Gastroesophageal sphincter (tissue), 4 donors: ENCODE measurements at regions not wholly inside any gene's neighbourhood (a gene's known extent, or its start where the extent isn't known, plus 50 kb on each side); places are given as distances from the start of the nearest gene placed in this dataset.

ENCODE experiments used
- ATAC-seq: fragments of 150-250 bp; one replicate; pipeline ENCODE4 v1.9.1; 2016; ENCODE audit warnings: mild to moderate bottlenecking, moderate library complexity
- H3K27ac ChIP-seq, 4 donors: fragments of 200-600 bp; sonication (generic) in 3 of 4; 1 replicate in 3 of 4; 2 replicates in 1 of 4; pipeline ENCODE4 v1.5.1; 2016 to 2019
- H3K27me3 ChIP-seq: fragments of 200-600 bp; sonication (generic); one replicate; pipeline ENCODE4 v1.5.1; 2019
- H3K36me3 ChIP-seq, 2 donors: fragments of 200-600 bp; sonication (generic); one replicate each; pipeline ENCODE4 v1.5.1; 2019; ENCODE audit warnings: control low read depth in 1 of 2
- H3K4me1 ChIP-seq, 3 donors: fragments of 200-600 bp; sonication (generic); 1 replicate in 2 of 3; 2 replicates in 1 of 3; pipeline ENCODE4 v1.5.1; 2016 to 2019; ENCODE audit warnings: control low read depth in 2 of 3
- H3K4me3 ChIP-seq, 2 donors: fragments of 200-600 bp; sonication (generic); one replicate each; pipeline ENCODE4 v1.5.1; 2019; ENCODE audit warnings: mild to moderate bottlenecking in 1 of 2, moderate library complexity in 1 of 2
- H3K9me3 ChIP-seq, 3 donors: fragments of 200-600 bp; sonication (generic); one replicate each; pipeline ENCODE4 v1.5.1; 2017 to 2019; ENCODE audit warnings: control low read depth in 2 of 3
- EP300 ChIP-seq: sonication (generic); formaldehyde crosslinking; IDR thresholded peaks from one replicate; pipeline ENCODE4 v1.6.1; 2017; ENCODE audit warnings: antibody characterized with exemption, mild to moderate bottlenecking
- POLR2A ChIP-seq, 2 donors: fragments of 450-650 bp; IDR thresholded peaks; one replicate each; pipeline ENCODE4 v1.6.1; 2017; ENCODE audit warnings: antibody characterized with exemption in 2 of 2, mild to moderate bottlenecking in 2 of 2, moderate library complexity in 1 of 2
- POLR2AphosphoS5 ChIP-seq: sonication (generic); formaldehyde crosslinking; IDR thresholded peaks from one replicate; pipeline ENCODE4 v1.6.1; 2017; ENCODE audit warnings: antibody characterized with exemption
- WGBS, 2 donors: methylation state at CpG; one replicate each; pipeline ENCODE4 v1.1.5; 2018; ENCODE audit warnings: low coverage in 1 of 2; 5-methylcytosine and 5-hydroxymethylcytosine counted together
- TF ChIP-seq, protein P1 (sequence below), 4 experiments: fragments of 200-600 bp in 2 of 4; fragments of 450-650 bp in 2 of 4; sonication (generic) in 1 of 4; IDR thresholded peaks; one replicate each; pipeline ENCODE4 v1.5.1; 2017 to 2019; ENCODE audit warnings: antibody characterized with exemption in 4 of 4, mild to moderate bottlenecking in 2 of 4, moderate library complexity in 2 of 4

GRCh38 chr14:48690349-48690748 lies 895.8 kb downstream of the RPS29 start:
- TF ChIP-seq EP300 (no peak), POLR2A (IDR thresholded peaks at IDR 0.05) (no peak)
- TF ChIP-seq, protein P1, sequence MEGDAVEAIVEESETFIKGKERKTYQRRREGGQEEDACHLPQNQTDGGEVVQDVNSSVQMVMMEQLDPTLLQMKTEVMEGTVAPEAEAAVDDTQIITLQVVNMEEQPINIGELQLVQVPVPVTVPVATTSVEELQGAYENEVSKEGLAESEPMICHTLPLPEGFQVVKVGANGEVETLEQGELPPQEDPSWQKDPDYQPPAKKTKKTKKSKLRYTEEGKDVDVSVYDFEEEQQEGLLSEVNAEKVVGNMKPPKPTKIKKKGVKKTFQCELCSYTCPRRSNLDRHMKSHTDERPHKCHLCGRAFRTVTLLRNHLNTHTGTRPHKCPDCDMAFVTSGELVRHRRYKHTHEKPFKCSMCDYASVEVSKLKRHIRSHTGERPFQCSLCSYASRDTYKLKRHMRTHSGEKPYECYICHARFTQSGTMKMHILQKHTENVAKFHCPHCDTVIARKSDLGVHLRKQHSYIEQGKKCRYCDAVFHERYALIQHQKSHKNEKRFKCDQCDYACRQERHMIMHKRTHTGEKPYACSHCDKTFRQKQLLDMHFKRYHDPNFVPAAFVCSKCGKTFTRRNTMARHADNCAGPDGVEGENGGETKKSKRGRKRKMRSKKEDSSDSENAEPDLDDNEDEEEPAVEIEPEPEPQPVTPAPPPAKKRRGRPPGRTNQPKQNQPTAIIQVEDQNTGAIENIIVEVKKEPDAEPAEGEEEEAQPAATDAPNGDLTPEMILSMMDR (IDR thresholded peaks at IDR 0.05): no peak
- WGBS, 2 donors: 70 to 75% methylated on average over 1 of the region's 1 CpG

DNA sequence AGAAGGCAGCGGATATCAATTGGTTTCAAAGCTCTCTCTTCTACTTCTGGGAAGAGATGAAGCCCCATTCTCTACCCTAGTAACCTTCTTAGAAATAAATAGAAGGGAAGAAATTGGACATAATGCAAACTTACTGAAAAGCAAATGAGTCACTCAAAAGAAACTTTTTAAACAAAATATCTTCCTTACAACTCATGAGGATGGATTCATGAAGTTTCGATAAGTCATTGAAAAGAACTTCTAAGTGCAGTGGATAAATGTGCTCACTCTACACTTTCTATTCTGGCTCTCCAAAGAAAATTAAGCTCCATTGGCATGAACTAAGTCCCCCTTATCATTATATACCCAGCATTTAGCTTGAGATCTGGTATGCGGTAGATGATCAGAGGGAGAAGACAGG lies 899.5 kb downstream of the RPS29 start:
- 89 to 90% methylated on average over 3 of the region's 3 CpGs for WGBS, 2 donors
- H3K4me3 ChIP-seq: no peak overlapping the region
- TF ChIP-seq EP300: no peak
- TF ChIP-seq POLR2A (IDR thresholded peaks at IDR 0.05): no peak
- no peak for TF ChIP-seq POLR2AphosphoS5
- TF ChIP-seq, protein P1 (IDR thresholded peaks at IDR 0.05): no peak
- H3K9me3 ChIP-seq: no peaks in the 10 kb centered on the region
- H3K4me1 ChIP-seq: no peaks in the 10 kb centered on the region
- ATAC-seq: no peak
- H3K27ac ChIP-seq: no peak overlapping the region
- no peaks in the 10 kb centered on the region for H3K27me3 ChIP-seq
- H3K36me3 ChIP-seq: no peaks in the 10 kb centered on the region

More at GRCh38 chr14:48690349-48690748, 895.8 kb downstream of the RPS29 start:
- Histone ChIP-seq H3K9me3 (no peaks in the 10 kb centered on the region), H3K4me3 (no peak overlapping the region), H3K36me3 (no peaks in the 10 kb centered on the region), H3K27me3 (no peaks in the 10 kb centered on the region), H3K4me1 (no peaks in the 10 kb centered on the region), H3K27ac (no peak overlapping the region)
- ATAC-seq: no peak

DNA sequence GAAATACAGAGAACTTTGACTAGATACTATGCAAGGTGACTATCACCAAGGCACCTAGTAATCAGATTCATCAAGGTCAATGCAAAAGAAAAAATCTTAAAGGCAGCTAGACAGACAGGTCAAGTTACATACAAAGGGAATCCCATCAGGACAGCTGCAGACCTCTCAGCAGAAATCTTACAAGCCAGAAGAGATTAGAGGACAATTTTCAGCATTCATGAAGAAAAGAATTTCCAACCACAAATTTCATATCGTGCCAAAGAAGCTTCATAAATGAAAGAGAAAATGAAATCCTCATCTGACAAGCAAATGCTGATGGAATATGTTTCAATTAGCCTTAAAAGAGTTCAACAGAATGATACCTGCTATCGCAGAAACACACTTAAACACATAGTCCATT lies 913.7 kb downstream of the RPS29 start:
- H3K36me3 ChIP-seq: no peaks in the 10 kb centered on the region
- ATAC-seq: no peak
- H3K4me3 ChIP-seq: no peak overlapping the region
- no peaks in the 10 kb centered on the region for H3K27me3 ChIP-seq
- WGBS, 2 donors: 55 to 92% methylated on average over 2 of the region's 2 CpGs
- H3K9me3 ChIP-seq: no peaks in the 10 kb centered on the region
- no peak for TF ChIP-seq POLR2A (IDR thresholded peaks at IDR 0.05)
- TF ChIP-seq POLR2AphosphoS5: no peak
- TF ChIP-seq EP300: no peak
- TF ChIP-seq, protein P1 (IDR thresholded peaks at IDR 0.05): no peak
- no peaks in the 10 kb centered on the region for H3K4me1 ChIP-seq
- no peak overlapping the region for H3K27ac ChIP-seq

- Histone ChIP-seq H3K27ac (no peak overlapping the region), H3K9me3 (no peaks in the 10 kb centered on the region), H3K27me3 (no peaks in the 10 kb centered on the region), H3K36me3 (no peaks in the 10 kb centered on the region), H3K4me3 (no peak overlapping the region), H3K4me1 (no peaks in the 10 kb centered on the region)
- WGBS, 2 donors: no CpG with 5 or more reads among the region's 4 CpGs
- ATAC-seq: no peak
- TF ChIP-seq POLR2AphosphoS5 (no peak), POLR2A (IDR thresholded peaks at IDR 0.05) (no peak), EP300 (no peak)
Observed at GRCh38 chr14:48670939-48671338, 915.2 kb downstream of the RPS29 start.

DNA sequence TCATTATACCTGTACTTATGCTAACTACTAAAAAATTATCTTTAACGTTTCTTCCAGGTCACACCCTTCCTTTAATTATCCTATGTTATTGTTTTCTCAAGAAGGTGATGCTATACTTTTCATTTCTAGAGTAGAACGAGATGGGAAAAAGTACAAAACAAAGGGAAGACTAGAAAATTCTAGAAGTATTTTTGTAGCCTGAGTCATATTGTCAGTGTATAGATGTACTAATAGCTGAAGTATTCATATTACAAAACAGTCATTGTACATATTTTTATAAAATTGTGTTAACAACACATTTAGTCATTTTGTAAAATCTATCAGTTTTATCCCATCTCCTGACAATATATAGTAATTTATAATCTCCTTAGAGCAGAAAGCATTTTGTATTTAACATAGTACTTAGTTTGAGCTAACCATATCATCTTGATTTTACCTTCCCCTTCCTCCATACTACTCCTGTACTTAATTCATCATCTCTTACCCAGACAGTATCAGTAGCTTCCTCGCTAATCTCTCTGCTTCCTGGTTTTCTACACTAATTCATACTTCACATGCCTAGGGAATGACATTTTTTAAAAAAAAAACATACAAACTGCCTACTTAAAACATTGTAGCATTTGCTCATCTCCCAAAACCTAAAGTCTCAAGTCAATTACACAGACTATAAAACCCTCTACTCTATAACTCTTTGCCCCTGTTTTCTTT lies 920.9 kb downstream of the RPS29 start:
- TF ChIP-seq POLR2AphosphoS5 (no peak), EP300 (no peak), POLR2A (IDR thresholded peaks at IDR 0.05) (no peak)
- TF ChIP-seq, protein P1 (IDR thresholded peaks at IDR 0.05): no peak
- Histone ChIP-seq H3K4me1 (no peaks in the 10 kb centered on the region), H3K4me3 (no peak overlapping the region), H3K27me3 (no peaks in the 10 kb centered on the region), H3K27ac (no peak overlapping the region), H3K9me3 (peaks cover 0 to 10% (median 0%) of the 10 kb centered on the region in 3 donors), H3K36me3 (no peaks in the 10 kb centered on the region)
- 59 to 71% methylated on average over 3 of the region's 3 CpGs for WGBS, 2 donors
- no peak for ATAC-seq
